ENCODE measurements at regions not wholly inside any gene's neighbourhood (a gene's known extent, or its start where the extent isn't known, plus 50 kb on each side); places are given as distances from the start of the nearest gene placed in this dataset.

- ChIA-PET CTCF (interaction anchor here (0.6 to 0.7 kb wide), 6 partner anchors 30 to 740 kb away, joined by 3 to 6 read pairs (median 4); no protein-coding TSS in a partner anchor), POLR2A (no interaction called here)
- no peaks in the 10 kb centered on the region for H3K9me3 ChIP-seq (ENCODE audit: control insufficient read depth, insufficient read depth, low read depth, low read length)
- H3K27ac ChIP-seq (ENCODE audit: extremely low read depth, low read depth, low read length) = no peak overlapping the region
- H3K4me1 ChIP-seq (ENCODE audit: control insufficient read depth, insufficient read depth, low read length) = no peaks in the 10 kb centered on the region
- no peaks in the 10 kb centered on the region for H3K36me3 ChIP-seq (ENCODE audit: control insufficient read depth in 2 of 2, insufficient read depth in 1 of 2, low read length in 2 of 2)
- no peak for TF ChIP-seq ZNF639 (tag by site-specific recombination; IDR thresholded peaks at IDR 0.05)
- no peak for TF ChIP-seq ZEB2 (tag by site-specific recombination; IDR thresholded peaks at IDR 0.05)
- no peak for TF ChIP-seq ZNF426 (tag by site-specific recombination; IDR thresholded peaks at IDR 0.05)
- TF ChIP-seq, protein P1, sequence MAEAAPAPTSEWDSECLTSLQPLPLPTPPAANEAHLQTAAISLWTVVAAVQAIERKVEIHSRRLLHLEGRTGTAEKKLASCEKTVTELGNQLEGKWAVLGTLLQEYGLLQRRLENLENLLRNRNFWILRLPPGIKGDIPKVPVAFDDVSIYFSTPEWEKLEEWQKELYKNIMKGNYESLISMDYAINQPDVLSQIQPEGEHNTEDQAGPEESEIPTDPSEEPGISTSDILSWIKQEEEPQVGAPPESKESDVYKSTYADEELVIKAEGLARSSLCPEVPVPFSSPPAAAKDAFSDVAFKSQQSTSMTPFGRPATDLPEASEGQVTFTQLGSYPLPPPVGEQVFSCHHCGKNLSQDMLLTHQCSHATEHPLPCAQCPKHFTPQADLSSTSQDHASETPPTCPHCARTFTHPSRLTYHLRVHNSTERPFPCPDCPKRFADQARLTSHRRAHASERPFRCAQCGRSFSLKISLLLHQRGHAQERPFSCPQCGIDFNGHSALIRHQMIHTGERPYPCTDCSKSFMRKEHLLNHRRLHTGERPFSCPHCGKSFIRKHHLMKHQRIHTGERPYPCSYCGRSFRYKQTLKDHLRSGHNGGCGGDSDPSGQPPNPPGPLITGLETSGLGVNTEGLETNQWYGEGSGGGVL (tag by site-specific recombination; IDR thresholded peaks at IDR 0.05) = no peak
- TF ChIP-seq ZNF837 (tag by site-specific recombination; IDR thresholded peaks at IDR 0.05) = no peak
- TF ChIP-seq ZBTB48 (tag by site-specific recombination; IDR thresholded peaks at IDR 0.05) = no peak
- no peak for TF ChIP-seq ZNF624 (tag by site-specific recombination; IDR thresholded peaks at IDR 0.05)
- no peak overlapping the region for H3K4me3 ChIP-seq (ENCODE audit: low read depth, low read length)
These were observed 328.2 kb downstream of the TUSC1 start for GRCh38 chr9:25350011-25350410.

DNA sequence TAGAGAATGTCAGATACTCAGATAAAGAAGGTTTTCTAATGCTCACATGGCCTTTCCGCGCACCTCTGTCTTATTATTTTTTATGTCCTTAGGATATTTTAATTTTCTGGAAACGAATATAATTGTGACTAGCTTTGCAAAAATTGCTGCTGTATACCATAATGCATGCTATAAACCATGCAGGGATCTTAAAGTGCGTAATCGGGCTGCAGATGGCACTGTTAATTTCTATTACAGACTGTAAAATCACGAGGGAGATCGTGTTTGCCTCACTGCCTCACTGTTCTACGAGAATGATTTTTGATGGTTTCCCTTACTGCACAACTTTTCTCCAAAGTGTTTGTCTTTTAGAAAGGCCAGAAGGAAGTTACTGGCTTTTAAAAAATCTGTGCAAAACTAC, 356.1 kb downstream of the TUSC1 start:
- POLR2A ChIA-PET = no interaction called here
- no peak overlapping the region for H3K4me3 ChIP-seq (ENCODE audit: low read depth, low read length)
- no peak overlapping the region for H3K27ac ChIP-seq (ENCODE audit: extremely low read depth, low read depth, low read length)
- no peak for TF ChIP-seq IKZF3 (tag by site-specific recombination; IDR thresholded peaks at IDR 0.05)
- H3K36me3 ChIP-seq (ENCODE audit: control insufficient read depth in 2 of 2, insufficient read depth in 1 of 2, low read length in 2 of 2) = no peaks in the 10 kb centered on the region
- CTCF ChIA-PET = no interaction called here
- no peaks in the 10 kb centered on the region for H3K4me1 ChIP-seq (ENCODE audit: control insufficient read depth, insufficient read depth, low read length)
- H3K9me3 ChIP-seq (ENCODE audit: control insufficient read depth, insufficient read depth, low read depth, low read length) = no peaks in the 10 kb centered on the region

GRCh38 chr9:25310961-25311360, 367.3 kb downstream of the TUSC1 start:
- ChIA-PET CTCF (interaction anchor here (0.6 kb wide), 1 partner anchor 33 kb away, joined by 3 read pairs; no protein-coding TSS in a partner anchor), POLR2A (no interaction called here)
- Histone ChIP-seq H3K9me3 (ENCODE audit: control insufficient read depth, insufficient read depth, low read depth, low read length) (no peaks in the 10 kb centered on the region), H3K36me3 (ENCODE audit: control insufficient read depth in 2 of 2, insufficient read depth in 1 of 2, low read length in 2 of 2) (no peaks in the 10 kb centered on the region), H3K4me3 (ENCODE audit: low read depth, low read length) (no peak overlapping the region), H3K4me1 (ENCODE audit: control insufficient read depth, insufficient read depth, low read length) (no peaks in the 10 kb centered on the region), H3K27ac (ENCODE audit: extremely low read depth, low read depth, low read length) (no peak overlapping the region)
- TF ChIP-seq, protein P2, sequence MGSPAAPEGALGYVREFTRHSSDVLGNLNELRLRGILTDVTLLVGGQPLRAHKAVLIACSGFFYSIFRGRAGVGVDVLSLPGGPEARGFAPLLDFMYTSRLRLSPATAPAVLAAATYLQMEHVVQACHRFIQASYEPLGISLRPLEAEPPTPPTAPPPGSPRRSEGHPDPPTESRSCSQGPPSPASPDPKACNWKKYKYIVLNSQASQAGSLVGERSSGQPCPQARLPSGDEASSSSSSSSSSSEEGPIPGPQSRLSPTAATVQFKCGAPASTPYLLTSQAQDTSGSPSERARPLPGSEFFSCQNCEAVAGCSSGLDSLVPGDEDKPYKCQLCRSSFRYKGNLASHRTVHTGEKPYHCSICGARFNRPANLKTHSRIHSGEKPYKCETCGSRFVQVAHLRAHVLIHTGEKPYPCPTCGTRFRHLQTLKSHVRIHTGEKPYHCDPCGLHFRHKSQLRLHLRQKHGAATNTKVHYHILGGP (tag by site-specific recombination; IDR thresholded peaks at IDR 0.05) = no peak
- TF ChIP-seq ZNF501 (tag by site-specific recombination; IDR thresholded peaks at IDR 0.05) (no peak), ZNF623 (tag by site-specific recombination; IDR thresholded peaks at IDR 0.05) (no peak), GLIS1 (tag by site-specific recombination; IDR thresholded peaks at IDR 0.05) (no peak), HOXD13 (CRISPR knock-in tag; IDR thresholded peaks at IDR 0.05; ENCODE audit: borderline replicate concordance) (no peak), ZNF324 (tag by site-specific recombination; IDR thresholded peaks at IDR 0.05) (no peak), ZNF16 (tag by site-specific recombination; IDR thresholded peaks at IDR 0.05; ENCODE audit: low read depth) (no peak), ZNF121 (tag by site-specific recombination; IDR thresholded peaks at IDR 0.05) (no peak), ZNF175 (tag by site-specific recombination; IDR thresholded peaks at IDR 0.05) (no peak), SCRT1 (tag by site-specific recombination; IDR thresholded peaks at IDR 0.05; ENCODE audit: borderline replicate concordance) (no peak), ZNF223 (tag by site-specific recombination; IDR thresholded peaks at IDR 0.05) (no peak)

All from HEK293 (cell line).